GM12874 (cell line): ENCODE measurements at regions not wholly inside any gene's neighbourhood (a gene's known extent, or its start where the extent isn't known, plus 50 kb on each side); places are given as distances from the start of the nearest gene placed in this dataset.

ENCODE experiments used
- TF ChIP-seq, protein P1 (sequence below): IDR thresholded peaks from 2 replicates; pipeline ENCODE4 v1.5.1; 2011; ENCODE audit warnings: low read depth, mild to moderate bottlenecking, control low read depth, low read length, moderate library complexity; ENCODE audit not compliant: insufficient read depth

DNA sequence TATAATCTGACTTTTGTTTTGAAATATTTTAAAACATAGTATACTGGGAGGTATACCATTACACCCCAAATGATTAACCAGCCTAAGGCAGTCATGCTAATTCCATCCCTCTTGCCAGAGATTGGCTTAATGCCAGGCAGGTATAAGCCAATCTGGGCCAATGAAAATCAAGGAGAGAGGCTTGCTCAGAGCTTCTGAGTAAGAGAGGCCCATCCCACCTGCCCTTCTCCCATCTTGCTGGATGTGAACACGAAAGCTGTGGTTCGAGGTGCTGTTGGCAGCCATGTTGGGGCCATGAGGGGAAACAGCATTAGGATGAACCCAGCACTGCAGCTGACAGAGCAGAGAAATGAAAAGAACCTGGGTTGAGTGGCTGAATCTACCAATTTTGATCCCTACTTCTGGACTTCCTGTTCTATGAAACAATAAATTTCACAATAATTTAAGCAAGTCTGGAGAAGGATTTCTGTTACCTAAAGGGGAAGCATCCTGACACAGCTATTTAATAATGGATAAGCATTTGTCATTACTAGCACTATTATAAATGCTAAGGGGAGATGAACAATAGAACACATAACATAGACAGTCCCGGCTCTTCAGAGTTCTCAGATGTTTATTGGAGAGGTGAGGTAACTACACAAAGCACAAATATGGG is 152.3 kb downstream of the CDC5L start:
- TF ChIP-seq, protein P1, sequence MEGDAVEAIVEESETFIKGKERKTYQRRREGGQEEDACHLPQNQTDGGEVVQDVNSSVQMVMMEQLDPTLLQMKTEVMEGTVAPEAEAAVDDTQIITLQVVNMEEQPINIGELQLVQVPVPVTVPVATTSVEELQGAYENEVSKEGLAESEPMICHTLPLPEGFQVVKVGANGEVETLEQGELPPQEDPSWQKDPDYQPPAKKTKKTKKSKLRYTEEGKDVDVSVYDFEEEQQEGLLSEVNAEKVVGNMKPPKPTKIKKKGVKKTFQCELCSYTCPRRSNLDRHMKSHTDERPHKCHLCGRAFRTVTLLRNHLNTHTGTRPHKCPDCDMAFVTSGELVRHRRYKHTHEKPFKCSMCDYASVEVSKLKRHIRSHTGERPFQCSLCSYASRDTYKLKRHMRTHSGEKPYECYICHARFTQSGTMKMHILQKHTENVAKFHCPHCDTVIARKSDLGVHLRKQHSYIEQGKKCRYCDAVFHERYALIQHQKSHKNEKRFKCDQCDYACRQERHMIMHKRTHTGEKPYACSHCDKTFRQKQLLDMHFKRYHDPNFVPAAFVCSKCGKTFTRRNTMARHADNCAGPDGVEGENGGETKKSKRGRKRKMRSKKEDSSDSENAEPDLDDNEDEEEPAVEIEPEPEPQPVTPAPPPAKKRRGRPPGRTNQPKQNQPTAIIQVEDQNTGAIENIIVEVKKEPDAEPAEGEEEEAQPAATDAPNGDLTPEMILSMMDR, result no peak

DNA sequence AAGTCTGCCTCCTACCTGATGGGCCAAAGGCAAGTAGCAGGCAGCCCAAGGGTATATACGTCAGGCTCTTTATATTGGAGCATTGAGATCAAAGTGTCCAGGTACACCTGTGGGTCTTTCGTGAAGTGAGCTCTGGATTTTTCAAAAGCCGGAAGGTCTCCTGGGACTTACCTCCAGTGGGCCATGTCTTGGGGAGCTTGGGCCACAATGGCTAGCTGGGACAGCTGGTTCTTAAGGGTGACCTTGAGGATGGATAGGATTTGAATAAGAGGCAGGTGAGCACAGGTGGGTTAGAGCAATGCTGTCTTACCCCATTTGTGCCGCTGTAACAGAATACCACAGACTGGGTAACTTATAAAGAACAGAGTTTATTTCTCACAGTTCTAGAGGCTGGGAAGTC is 153.4 kb downstream of the CDC5L start:
- TF ChIP-seq, protein P1, result no peak

DNA sequence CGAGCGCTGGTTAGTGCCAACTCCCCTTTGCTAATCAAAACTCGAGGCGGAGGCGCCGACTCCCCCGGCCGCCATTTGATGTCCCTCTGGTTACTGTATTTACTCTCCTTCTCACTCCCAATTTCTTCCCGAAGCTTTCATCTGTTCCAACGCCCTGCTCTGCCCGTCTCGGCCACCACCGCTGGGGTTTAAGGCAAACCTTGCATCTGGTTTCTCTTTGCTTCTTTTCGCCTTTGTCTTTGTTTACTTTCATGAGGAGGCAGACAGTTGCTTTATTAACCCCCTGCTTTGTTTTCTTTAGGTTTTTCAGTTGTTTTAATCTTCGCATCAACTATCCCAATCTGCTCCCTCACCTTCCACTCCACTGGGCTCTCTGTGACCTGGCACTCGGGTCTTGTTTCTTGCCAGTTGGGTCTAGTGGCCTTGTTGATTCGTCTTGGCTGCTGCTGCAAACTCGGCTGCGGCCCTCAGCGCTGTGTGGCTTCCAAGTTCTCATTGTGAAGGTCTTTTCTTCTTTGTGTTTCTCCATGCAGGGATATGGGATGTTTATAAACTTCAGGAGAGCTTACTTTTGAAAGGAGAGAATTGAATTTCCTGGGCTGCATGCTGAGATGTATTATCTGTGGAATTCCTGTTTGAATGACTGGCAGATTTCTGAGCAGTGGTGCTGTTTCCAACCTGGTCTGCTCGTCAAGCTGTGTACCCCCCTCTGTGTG is 155.1 kb downstream of the CDC5L start:
- TF ChIP-seq, protein P1, result no peak

GRCh38 chr6:44543664-44544063 is 156.2 kb downstream of the CDC5L start:
- TF ChIP-seq, protein P1, result no peak

DNA sequence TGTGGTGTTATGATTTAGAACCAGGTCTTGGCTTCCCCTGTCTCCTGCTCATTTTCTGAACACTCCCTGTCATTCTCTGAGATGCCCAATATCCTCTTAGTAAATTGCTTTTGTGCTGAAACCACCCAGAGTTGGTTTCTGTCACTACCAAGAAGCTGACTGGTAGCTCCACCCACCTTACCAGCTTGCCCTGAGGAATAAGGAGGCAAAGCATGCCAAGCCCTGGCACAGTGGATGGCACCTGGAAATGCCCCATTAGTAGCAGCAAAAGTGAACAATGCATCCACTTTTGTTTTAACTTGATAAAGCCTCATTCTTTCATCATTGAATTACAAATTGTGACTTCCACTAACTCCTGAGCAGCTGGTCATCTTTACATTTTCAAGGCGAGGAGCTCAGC is 157.7 kb downstream of the CDC5L start:
- TF ChIP-seq, protein P1, result no peak

DNA sequence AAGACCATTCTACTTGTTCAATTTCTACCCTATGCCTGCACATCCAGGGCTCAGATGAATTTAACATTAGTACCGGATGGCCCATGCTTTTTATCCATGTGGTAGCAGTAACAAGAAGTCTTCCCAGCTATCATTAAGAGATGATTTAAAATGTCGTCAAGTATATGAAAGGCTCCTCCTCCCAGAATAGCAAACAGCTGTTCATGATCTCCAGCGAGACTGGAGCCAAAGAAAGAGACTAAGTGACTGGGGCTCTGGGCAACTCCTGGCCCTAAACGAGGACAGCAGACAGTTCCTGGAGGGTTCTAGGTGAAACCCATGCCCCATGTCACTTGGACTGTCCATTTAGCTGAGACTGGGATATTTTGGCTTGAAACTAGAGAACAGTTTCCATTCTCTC is 160.8 kb downstream of the CDC5L start:
- TF ChIP-seq, protein P1, result no peak

GRCh38 chr6:44549516-44549915 is 162.0 kb downstream of the CDC5L start:
- TF ChIP-seq, protein P1, result no peak
